ENCODE measurements at regions not wholly inside any gene's neighbourhood (a gene's known extent, or its start where the extent isn't known, plus 50 kb on each side); places are given as distances from the start of the nearest gene placed in this dataset.

DNA sequence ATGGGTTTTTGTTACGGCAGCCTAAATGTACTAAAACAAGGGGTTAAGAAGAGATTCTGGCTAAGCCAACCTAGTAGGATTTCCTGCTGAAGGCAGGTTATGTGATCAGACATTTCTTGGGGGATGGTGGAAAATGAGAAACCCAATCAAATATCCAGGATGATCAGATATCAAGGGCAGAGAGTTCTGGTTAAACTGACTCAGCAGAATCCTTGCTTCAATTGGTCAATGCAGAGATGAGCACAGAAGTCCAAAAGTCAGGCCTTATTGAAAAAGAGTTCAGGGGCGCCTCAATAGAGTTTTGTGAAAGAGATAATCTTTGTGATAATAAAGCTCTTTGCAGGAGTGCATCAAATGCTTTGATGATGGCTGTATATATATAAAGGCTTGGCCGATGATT, 237.1 kb downstream of the AMY1C start:
- TF ChIP-seq, protein P1, sequence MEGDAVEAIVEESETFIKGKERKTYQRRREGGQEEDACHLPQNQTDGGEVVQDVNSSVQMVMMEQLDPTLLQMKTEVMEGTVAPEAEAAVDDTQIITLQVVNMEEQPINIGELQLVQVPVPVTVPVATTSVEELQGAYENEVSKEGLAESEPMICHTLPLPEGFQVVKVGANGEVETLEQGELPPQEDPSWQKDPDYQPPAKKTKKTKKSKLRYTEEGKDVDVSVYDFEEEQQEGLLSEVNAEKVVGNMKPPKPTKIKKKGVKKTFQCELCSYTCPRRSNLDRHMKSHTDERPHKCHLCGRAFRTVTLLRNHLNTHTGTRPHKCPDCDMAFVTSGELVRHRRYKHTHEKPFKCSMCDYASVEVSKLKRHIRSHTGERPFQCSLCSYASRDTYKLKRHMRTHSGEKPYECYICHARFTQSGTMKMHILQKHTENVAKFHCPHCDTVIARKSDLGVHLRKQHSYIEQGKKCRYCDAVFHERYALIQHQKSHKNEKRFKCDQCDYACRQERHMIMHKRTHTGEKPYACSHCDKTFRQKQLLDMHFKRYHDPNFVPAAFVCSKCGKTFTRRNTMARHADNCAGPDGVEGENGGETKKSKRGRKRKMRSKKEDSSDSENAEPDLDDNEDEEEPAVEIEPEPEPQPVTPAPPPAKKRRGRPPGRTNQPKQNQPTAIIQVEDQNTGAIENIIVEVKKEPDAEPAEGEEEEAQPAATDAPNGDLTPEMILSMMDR (IDR thresholded peaks at IDR 0.05): no peak
- TF ChIP-seq POLR2A (IDR thresholded peaks at IDR 0.05): no peak
